Stimulated activated naive CD8-positive, alpha-beta T cell treated with anti-CD3 and anti-CD28 coated beads, Interleukin-15, Interleukin-2, amounts not matched to agents 100 U/mL and 50 U/mL, for 24 hours (primary cell): ENCODE measurements at regions not wholly inside any gene's neighbourhood (a gene's known extent, or its start where the extent isn't known, plus 50 kb on each side); places are given as distances from the start of the nearest gene placed in this dataset.

Experiments used
- ATAC-seq: fragments of 150-1000 bp; cut with Tn5 transposase; one replicate; pipeline ENCODE4 v1.10.0; 2021
- DNase-seq: peaks from one replicate; pipeline ENCODE4 v3.0.0; 2021

DNA sequence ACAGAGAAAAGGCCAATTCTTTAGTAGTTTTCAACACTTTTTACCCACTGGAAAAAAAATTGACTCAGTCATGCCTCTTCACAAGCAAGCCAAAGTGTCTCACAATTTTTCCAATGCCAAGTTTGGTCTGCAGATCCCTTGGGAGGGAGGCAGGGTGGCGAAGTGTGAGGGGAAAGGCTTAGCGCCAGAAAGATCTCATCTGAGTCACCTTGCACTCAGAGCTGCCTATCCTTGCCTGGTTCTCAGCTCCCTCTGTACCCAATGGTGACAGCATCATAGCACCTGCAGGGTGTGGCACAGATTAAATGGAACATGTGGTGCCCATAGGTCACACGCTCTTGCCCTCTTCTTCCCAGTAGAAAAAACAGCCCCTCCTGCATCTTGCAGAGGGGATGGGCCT is 55.2 kb upstream of the GYPC start:
- ATAC-seq (no peak), DNase-seq (no peak)

DNA sequence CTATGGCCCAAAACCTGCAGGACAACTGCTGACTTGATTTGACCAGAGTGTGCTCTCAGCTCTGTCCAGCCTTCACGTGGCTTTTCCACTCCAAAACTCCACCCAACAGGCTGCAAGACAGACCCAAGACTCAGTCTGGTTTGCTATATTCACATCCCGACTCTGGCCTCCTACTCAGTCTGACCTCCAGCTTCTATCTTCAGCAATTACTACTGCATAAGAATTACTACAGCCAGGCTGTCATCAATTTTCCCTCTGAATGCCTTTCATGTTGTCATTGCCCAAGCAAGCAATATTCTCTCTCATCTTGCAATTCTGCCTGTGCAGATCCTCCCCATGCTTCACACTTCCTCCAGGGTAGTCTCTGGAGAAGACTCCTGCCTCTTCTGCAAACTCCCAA is 53.6 kb upstream of the GYPC start:
- ATAC-seq (no peak), DNase-seq (no peak)
